ENCODE measurements at regions not wholly inside any gene's neighbourhood (a gene's known extent, or its start where the extent isn't known, plus 50 kb on each side); places are given as distances from the start of the nearest gene placed in this dataset.

- H3K79me2 ChIP-seq (ENCODE audit: low read length): no peaks in the 10 kb centered on the region
- no peaks in the 10 kb centered on the region for H4K20me1 ChIP-seq (ENCODE audit: insufficient read depth, low read length)
- H3K4me3 ChIP-seq (ENCODE audit: low read length): no peak overlapping the region
- H3K36me3 ChIP-seq (replicated peaks; ENCODE audit: insufficient read depth, low read length): no peaks in the 10 kb centered on the region
- H2AFZ ChIP-seq (ENCODE audit: low read length): no peak overlapping the region
- H3K4me1 ChIP-seq (ENCODE audit: low read length): no peaks in the 10 kb centered on the region
- no peak overlapping the region for H3K4me2 ChIP-seq (ENCODE audit: low read depth, low read length)
- DNase-seq: no peak
- no peaks in the 10 kb centered on the region for H3K9me3 ChIP-seq (replicated peaks; ENCODE audit: insufficient read depth, low read length)
- H3K9me2 ChIP-seq (replicated peaks; ENCODE audit: insufficient read depth, low read length): no peaks in the 10 kb centered on the region
- H3K27me3 ChIP-seq (replicated peaks; ENCODE audit: insufficient read depth, low read length): no peaks in the 10 kb centered on the region
- H3F3A ChIP-seq (ENCODE audit: insufficient read depth, low read length): no peaks in the 10 kb centered on the region
- no peak overlapping the region for H3K27ac ChIP-seq (ENCODE audit: low read length)
- no peak for TF ChIP-seq CTCF (IDR thresholded peaks at IDR 0.05; ENCODE audit: low read length)
- no peak for TF ChIP-seq EZH2 (optimal IDR thresholded peaks at IDR 0.05; ENCODE audit: low read depth, low read length)
- no peak for TF ChIP-seq EZH2phosphoT487 (IDR thresholded peaks at IDR 0.05; ENCODE audit: low read length)
- H3K9ac ChIP-seq (ENCODE audit: low read length): no peak overlapping the region
These were observed 771.3 kb downstream of the FAT4 start for GRCh38 chr4:126086041-126086440.

- Histone ChIP-seq H3K4me1 (ENCODE audit: low read length) (no peaks in the 10 kb centered on the region), H3F3A (ENCODE audit: insufficient read depth, low read length) (no peaks in the 10 kb centered on the region), H3K4me3 (ENCODE audit: low read length) (no peak overlapping the region), H3K9ac (ENCODE audit: low read length) (no peak overlapping the region), H2AFZ (ENCODE audit: low read length) (no peak overlapping the region), H3K79me2 (ENCODE audit: low read length) (no peaks in the 10 kb centered on the region), H4K20me1 (ENCODE audit: insufficient read depth, low read length) (no peaks in the 10 kb centered on the region), H3K27ac (ENCODE audit: low read length) (no peak overlapping the region), H3K36me3 (replicated peaks; ENCODE audit: insufficient read depth, low read length) (no peaks in the 10 kb centered on the region), H3K9me3 (replicated peaks; ENCODE audit: insufficient read depth, low read length) (no peaks in the 10 kb centered on the region), H3K27me3 (replicated peaks; ENCODE audit: insufficient read depth, low read length) (no peaks in the 10 kb centered on the region), H3K9me2 (replicated peaks; ENCODE audit: insufficient read depth, low read length) (no peaks in the 10 kb centered on the region), H3K4me2 (ENCODE audit: low read depth, low read length) (no peak overlapping the region)
- DNase-seq: no peak
- TF ChIP-seq CTCF (IDR thresholded peaks at IDR 0.05; ENCODE audit: low read length) (no peak), EZH2 (optimal IDR thresholded peaks at IDR 0.05; ENCODE audit: low read depth, low read length) (no peak), EZH2phosphoT487 (IDR thresholded peaks at IDR 0.05; ENCODE audit: low read length) (no peak)
These were observed 772.3 kb downstream of the FAT4 start for GRCh38 chr4:126087101-126087500.

- H3F3A ChIP-seq (ENCODE audit: insufficient read depth, low read length): no peaks in the 10 kb centered on the region
- no peaks in the 10 kb centered on the region for H4K20me1 ChIP-seq (ENCODE audit: insufficient read depth, low read length)
- no peaks in the 10 kb centered on the region for H3K36me3 ChIP-seq (replicated peaks; ENCODE audit: insufficient read depth, low read length)
- H3K4me3 ChIP-seq (ENCODE audit: low read length): no peak overlapping the region
- no peaks in the 10 kb centered on the region for H3K27me3 ChIP-seq (replicated peaks; ENCODE audit: insufficient read depth, low read length)
- no peaks in the 10 kb centered on the region for H3K9me3 ChIP-seq (replicated peaks; ENCODE audit: insufficient read depth, low read length)
- DNase-seq: no peak
- H3K4me1 ChIP-seq (ENCODE audit: low read length): no peaks in the 10 kb centered on the region
- no peak overlapping the region for H2AFZ ChIP-seq (ENCODE audit: low read length)
- no peaks in the 10 kb centered on the region for H3K9me2 ChIP-seq (replicated peaks; ENCODE audit: insufficient read depth, low read length)
- no peak overlapping the region for H3K4me2 ChIP-seq (ENCODE audit: low read depth, low read length)
- no peaks in the 10 kb centered on the region for H3K79me2 ChIP-seq (ENCODE audit: low read length)
- TF ChIP-seq EZH2phosphoT487 (IDR thresholded peaks at IDR 0.05; ENCODE audit: low read length) (no peak), EZH2 (optimal IDR thresholded peaks at IDR 0.05; ENCODE audit: low read depth, low read length) (no peak), CTCF (IDR thresholded peaks at IDR 0.05; ENCODE audit: low read length) (no peak)
- H3K9ac ChIP-seq (ENCODE audit: low read length): no peak overlapping the region
- no peak overlapping the region for H3K27ac ChIP-seq (ENCODE audit: low read length)
These were observed 782.5 kb downstream of the FAT4 start for GRCh38 chr4:126097155-126097799.
